HUES64 (cell line): ENCODE measurements at regions not wholly inside any gene's neighbourhood (a gene's known extent, or its start where the extent isn't known, plus 50 kb on each side); places are given as distances from the start of the nearest gene placed in this dataset.
"Not testable (repeated sequence)": the region's sequence is repeated elsewhere in the genome, so short reads cannot be mapped to it uniquely, and the experiment has no call there.

Experiments used
- H3K27ac ChIP-seq: 2 replicates; pipeline ENCODE4 v1.7.0; 2013; ENCODE audit warnings: low read depth, low read length, inconsistent platforms
- H3K27me3 ChIP-seq: 2 replicates; pipeline ENCODE4 v1.6.1; 2013; ENCODE audit warnings: mild to moderate bottlenecking, low read length; ENCODE audit not compliant: insufficient read depth
- H3K36me3 ChIP-seq: 2 replicates; pipeline ENCODE4 v1.6.1; 2013; ENCODE audit warnings: mild to moderate bottlenecking, low read length; ENCODE audit not compliant: insufficient read depth
- H3K4me1 ChIP-seq: 2 replicates; pipeline ENCODE4 v1.6.1; 2013; ENCODE audit warnings: mild to moderate bottlenecking, low read length, moderate library complexity; ENCODE audit not compliant: insufficient read depth
- H3K4me3 ChIP-seq: 2 replicates; pipeline ENCODE4 v1.5.1; 2013; ENCODE audit warnings: mild to moderate bottlenecking, low read length, moderate library complexity
- H3K9ac ChIP-seq: 2 replicates; pipeline ENCODE4 v1.6.1; 2013; ENCODE audit warnings: mild to moderate bottlenecking, low read depth, low read length
- H3K9me3 ChIP-seq: 2 replicates; pipeline ENCODE4 v1.6.1; 2013; ENCODE audit warnings: low read depth, low read length; ENCODE audit not compliant: insufficient read depth
- WGBS: fragments of 150-250, 120-280 bp; methylation state at CpG from one replicate; pipeline ENCODE4 v1.1.7; 2013; ENCODE audit warnings: missing lambda C conversion rate; 5-methylcytosine and 5-hydroxymethylcytosine counted together

DNA sequence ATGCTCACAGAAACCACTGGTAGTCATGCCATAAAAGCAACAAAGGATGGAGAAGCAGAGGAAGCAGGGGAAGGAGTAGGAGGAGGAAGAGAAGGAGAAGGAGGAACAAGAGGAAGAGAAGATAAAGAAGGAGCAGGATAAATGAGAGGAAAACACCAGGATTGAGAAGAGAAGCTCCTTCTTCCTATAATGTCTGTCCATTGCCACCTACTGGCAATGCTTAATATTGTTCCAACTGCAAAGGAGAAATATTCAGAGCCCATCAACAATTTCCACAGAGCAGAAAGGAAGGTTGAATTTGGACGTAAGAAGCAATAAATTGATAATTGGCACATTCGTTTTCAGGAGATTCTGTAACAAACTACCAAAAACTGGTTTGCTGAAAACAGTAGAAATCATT, 898.4 kb downstream of the SLC16A7 start:
- H3K9ac ChIP-seq = no peak overlapping the region
- no peak overlapping the region for H3K27ac ChIP-seq
- H3K27me3 ChIP-seq = no peaks in the 10 kb centered on the region
- no peak overlapping the region for H3K4me3 ChIP-seq
- H3K9me3 ChIP-seq = no peaks in the 10 kb centered on the region; the same call in 1 of the 2 replicates
- H3K36me3 ChIP-seq = no peaks in the 10 kb centered on the region
- 60% methylated on average over 2 of the region's 2 CpGs for WGBS
- H3K4me1 ChIP-seq = no peaks in the 10 kb centered on the region

GRCh38 chr12:60498656-60499055, 902.8 kb downstream of the SLC16A7 start:
- H3K27me3 ChIP-seq = no peaks in the 10 kb centered on the region
- H3K36me3 ChIP-seq = no peaks in the 10 kb centered on the region
- no peak overlapping the region for H3K27ac ChIP-seq
- H3K4me3 ChIP-seq = no peak overlapping the region
- H3K9me3 ChIP-seq = peaks cover under 1% of the 10 kb centered on the region; the same call in 1 of the 2 replicates
- H3K9ac ChIP-seq = no peak overlapping the region
- no peaks in the 10 kb centered on the region for H3K4me1 ChIP-seq
- 60% methylated on average over 1 of the region's 1 CpG for WGBS

- WGBS = 94% methylated on average over 2 of the region's 2 CpGs
- Histone ChIP-seq H3K9ac (no peak overlapping the region), H3K4me3 (no peak overlapping the region), H3K4me1 (no peaks in the 10 kb centered on the region), H3K36me3 (no peaks in the 10 kb centered on the region), H3K27me3 (no peaks in the 10 kb centered on the region), H3K27ac (no peak overlapping the region), H3K9me3 (peaks cover 7% of the 10 kb centered on the region; the same call in 1 of the 2 replicates)
Measured at GRCh38 chr12:60501124-60501729, 905.4 kb downstream of the SLC16A7 start.

DNA sequence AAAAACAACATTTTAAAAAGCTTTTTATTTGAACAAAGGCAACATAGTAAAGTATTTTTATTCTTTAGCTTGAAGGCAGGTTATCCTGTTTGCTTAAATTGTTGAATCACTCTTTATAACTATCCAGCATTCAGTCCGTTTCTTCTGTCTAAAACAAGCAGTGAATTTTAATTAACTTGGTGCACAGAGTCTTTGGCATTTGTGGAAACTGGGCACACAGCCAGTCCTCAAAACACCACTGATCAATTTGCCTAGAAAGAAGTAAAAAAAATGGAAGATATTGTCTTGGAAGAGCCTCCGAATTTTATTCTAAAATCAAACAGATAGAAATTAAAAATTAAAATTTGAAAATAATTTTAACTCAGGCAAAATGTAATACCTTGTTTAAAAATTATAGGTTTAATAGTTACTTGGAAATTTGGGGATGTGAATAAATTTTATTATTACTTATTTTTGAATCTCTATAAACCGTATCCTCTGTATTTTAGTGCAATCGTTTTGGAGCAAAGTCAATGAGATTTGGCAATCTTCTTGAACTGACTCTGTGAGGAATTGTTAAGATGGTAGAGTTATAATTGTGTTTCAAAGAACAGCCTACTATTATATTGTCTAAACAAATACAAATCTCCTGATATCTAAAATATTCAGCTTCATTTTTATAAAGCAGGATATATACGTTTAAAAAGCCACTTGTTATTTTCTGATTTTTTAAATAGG, 927.0 kb downstream of the SLC16A7 start:
- no peak overlapping the region for H3K4me3 ChIP-seq
- H3K9me3 ChIP-seq = peaks cover 33% of the 10 kb centered on the region
- H3K36me3 ChIP-seq = no peaks in the 10 kb centered on the region
- no peak overlapping the region for H3K27ac ChIP-seq
- 85% methylated on average over 4 of the region's 5 CpGs for WGBS
- H3K27me3 ChIP-seq = no peaks in the 10 kb centered on the region
- no peak overlapping the region for H3K9ac ChIP-seq
- no peaks in the 10 kb centered on the region for H3K4me1 ChIP-seq

DNA sequence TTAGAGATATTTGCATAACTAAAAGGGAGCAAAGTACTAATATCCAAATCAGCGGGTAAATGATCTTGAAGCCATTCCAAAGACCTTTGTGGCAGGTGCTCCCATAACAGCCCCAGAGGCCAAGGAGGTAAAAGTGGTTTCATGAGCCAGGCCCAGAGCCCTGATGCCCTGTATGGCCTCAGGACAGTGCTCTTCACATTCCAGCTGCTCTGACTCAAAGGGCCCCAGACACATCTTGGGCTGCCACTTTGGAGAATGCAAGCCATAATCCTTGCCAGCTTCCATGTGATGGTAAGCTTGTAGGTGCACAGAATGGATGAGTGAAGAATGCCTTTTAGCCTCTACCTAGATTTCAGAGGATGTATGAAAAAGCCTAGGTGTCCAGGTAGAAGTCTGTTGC, 933.4 kb downstream of the SLC16A7 start:
- no peaks in the 10 kb centered on the region for H3K36me3 ChIP-seq
- H3K9me3 ChIP-seq = peaks cover 23% of the 10 kb centered on the region
- WGBS = 74% methylated on average over 1 of the region's 1 CpG
- no peaks in the 10 kb centered on the region for H3K4me1 ChIP-seq
- H3K9ac ChIP-seq = no peak overlapping the region
- H3K4me3 ChIP-seq = no peak overlapping the region
- H3K27ac ChIP-seq = no peak overlapping the region
- no peaks in the 10 kb centered on the region for H3K27me3 ChIP-seq

DNA sequence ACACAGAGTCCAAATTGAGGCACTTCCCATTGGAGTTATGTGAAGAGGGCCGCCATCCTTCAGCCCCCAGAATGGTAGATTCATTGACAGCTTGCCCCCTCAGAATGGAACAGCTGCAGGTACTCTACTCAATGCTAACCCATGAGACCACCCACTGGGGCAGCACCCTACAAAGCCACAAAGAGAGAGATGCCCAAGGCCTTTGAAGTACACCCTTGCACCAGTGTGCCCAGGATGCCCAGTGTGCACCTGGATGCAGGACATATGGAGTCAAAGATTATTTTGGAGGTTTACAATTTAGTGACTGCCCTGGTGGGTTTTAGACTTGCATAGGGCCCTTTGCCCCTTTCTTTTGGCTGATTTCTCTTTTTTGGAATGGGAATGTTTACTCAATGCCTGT, 933.9 kb downstream of the SLC16A7 start:
- H3K4me3 ChIP-seq = no peak overlapping the region
- H3K4me1 ChIP-seq = no peaks in the 10 kb centered on the region
- no peaks in the 10 kb centered on the region for H3K27me3 ChIP-seq
- 100% methylated on average over 1 of the region's 1 CpG for WGBS
- H3K9me3 ChIP-seq = peaks cover 23% of the 10 kb centered on the region
- no peaks in the 10 kb centered on the region for H3K36me3 ChIP-seq
- H3K27ac ChIP-seq = no peak overlapping the region
- H3K9ac ChIP-seq = no peak overlapping the region

DNA sequence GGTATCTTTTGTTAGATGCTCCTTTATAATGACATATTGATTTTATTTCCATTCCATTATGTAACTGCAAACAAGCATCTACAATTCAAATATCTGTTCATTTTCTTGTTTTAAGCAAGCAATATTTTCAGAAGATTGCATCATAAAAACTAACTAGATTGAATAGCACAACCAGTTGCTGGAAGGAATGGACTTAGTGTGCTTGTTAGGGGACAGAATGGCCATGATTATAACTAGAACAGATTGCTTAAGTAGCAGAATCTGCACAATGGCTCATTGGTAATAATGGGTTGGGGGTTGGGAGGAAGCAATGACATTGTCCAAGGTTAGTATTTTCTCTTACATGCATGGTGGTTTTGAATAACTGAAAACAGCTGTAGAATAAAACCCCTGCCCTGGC, 939.5 kb downstream of the SLC16A7 start:
- Histone ChIP-seq H3K9me3 (peaks cover 18% of the 10 kb centered on the region), H3K27me3 (no peaks in the 10 kb centered on the region), H3K9ac (no peak overlapping the region), H3K36me3 (no peaks in the 10 kb centered on the region), H3K4me1 (no peaks in the 10 kb centered on the region), H3K27ac (no peak overlapping the region), H3K4me3 (no peak overlapping the region)

- H3K27ac ChIP-seq = no peak overlapping the region
- H3K36me3 ChIP-seq = no peaks in the 10 kb centered on the region
- no peak overlapping the region for H3K9ac ChIP-seq
- WGBS = 78% methylated on average over 4 of the region's 5 CpGs
- H3K27me3 ChIP-seq = no peaks in the 10 kb centered on the region
- peaks cover 32% of the 10 kb centered on the region for H3K9me3 ChIP-seq
- no peaks in the 10 kb centered on the region for H3K4me1 ChIP-seq
- H3K4me3 ChIP-seq = no peak overlapping the region
Measured at GRCh38 chr12:60539592-60539991, 943.8 kb downstream of the SLC16A7 start.

- H3K9me3 ChIP-seq = peaks cover 44% of the 10 kb centered on the region
- H3K27ac ChIP-seq = no peak overlapping the region
- 85% methylated on average over 1 of the region's 2 CpGs for WGBS
- no peak overlapping the region for H3K9ac ChIP-seq
- no peaks in the 10 kb centered on the region for H3K36me3 ChIP-seq
- H3K4me3 ChIP-seq = no peak overlapping the region
- H3K27me3 ChIP-seq = no peaks in the 10 kb centered on the region
- no peaks in the 10 kb centered on the region for H3K4me1 ChIP-seq
Measured at GRCh38 chr12:60568914-60569313, 973.1 kb downstream of the SLC16A7 start.

DNA sequence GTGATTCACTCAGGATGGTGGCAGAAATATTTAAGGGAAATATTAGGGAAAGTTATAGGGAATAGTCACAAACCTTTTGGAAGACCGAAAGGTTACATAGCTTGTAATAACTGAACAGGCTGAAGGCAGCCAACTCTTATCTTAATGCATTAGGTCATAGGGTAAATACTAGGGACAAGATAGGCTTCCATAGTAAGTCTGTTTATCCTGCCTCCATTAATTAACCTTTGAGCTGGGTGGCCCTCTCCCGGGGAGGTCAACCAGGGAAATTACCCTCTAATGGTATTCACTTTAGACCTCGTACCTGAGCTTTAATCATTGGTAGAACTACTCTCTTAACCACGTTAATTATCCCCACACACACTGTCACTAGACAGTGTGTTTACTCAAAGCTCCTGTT, 981.8 kb downstream of the SLC16A7 start:
- no peak overlapping the region for H3K27ac ChIP-seq
- peaks cover 27% of the 10 kb centered on the region for H3K9me3 ChIP-seq
- no peaks in the 10 kb centered on the region for H3K36me3 ChIP-seq
- no peaks in the 10 kb centered on the region for H3K4me1 ChIP-seq
- no peak overlapping the region for H3K9ac ChIP-seq
- H3K27me3 ChIP-seq = no peaks in the 10 kb centered on the region
- no peak overlapping the region for H3K4me3 ChIP-seq
- 82% methylated on average over 4 of the region's 4 CpGs for WGBS

DNA sequence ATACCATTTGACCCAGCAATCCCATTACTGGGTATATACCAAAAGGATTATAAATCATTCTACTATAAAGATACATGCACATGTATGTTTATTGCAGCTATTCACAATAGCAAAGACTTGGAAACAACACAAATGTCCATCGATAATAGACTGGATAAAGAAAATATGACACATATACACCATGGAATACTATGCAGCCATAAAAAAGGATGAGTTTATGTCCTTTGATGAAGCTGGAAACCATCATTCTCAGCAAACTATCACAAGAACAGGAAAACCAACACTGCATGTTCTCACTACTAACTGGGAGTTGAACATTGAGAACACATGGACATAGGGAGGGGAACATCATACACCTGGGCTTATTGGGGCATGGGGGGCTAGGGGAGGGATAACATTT, 991.8 kb downstream of the SLC16A7 start:
- not testable (repeated sequence) for H3K36me3 ChIP-seq, H3K27me3 ChIP-seq, H3K4me1 ChIP-seq, H3K9ac ChIP-seq, H3K27ac ChIP-seq, H3K4me3 ChIP-seq
- H3K9me3 ChIP-seq = peaks cover 26% of the 10 kb centered on the region
- WGBS = no CpG with 5 or more reads among the region's 1 CpG
